ENCODE measurements at regions not wholly inside any gene's neighbourhood (a gene's known extent, or its start where the extent isn't known, plus 50 kb on each side); places are given as distances from the start of the nearest gene placed in this dataset.

GRCh38 chr4:34723605-34724004, 1520.7 kb downstream of the ARAP2 start:
- POLR2A ChIA-PET = no interaction called here
- H3K36me3 ChIP-seq (ENCODE audit: control insufficient read depth in 1 of 2, insufficient read depth in 2 of 2, low read length in 2 of 2) = no peaks in the 10 kb centered on the region
- no peaks in the 10 kb centered on the region for H3K4me1 ChIP-seq (ENCODE audit: control insufficient read depth in 1 of 2, insufficient read depth in 2 of 2, low read length in 2 of 2)
- H3K27me3 ChIP-seq (ENCODE audit: insufficient read depth, low read length) = no peaks in the 10 kb centered on the region
- no peaks in the 10 kb centered on the region for H3K9me2 ChIP-seq (ENCODE audit: insufficient read depth)
- no peak overlapping the region for H3K9ac ChIP-seq (ENCODE audit: low read length)
- no peak overlapping the region for H3K27ac ChIP-seq (ENCODE audit: low read depth, low read length)
- no peaks in the 10 kb centered on the region for H3K79me2 ChIP-seq (ENCODE audit: insufficient read depth, low read length)
- DNase-seq (ENCODE audit: low read depth, low spot score) = no peak
- H3K4me3 ChIP-seq (replicated peaks in 1 of 2; ENCODE audit: low read depth in 1 of 2, low read length in 2 of 2) = no peak overlapping the region
- CTCF ChIA-PET = no interaction called here
- RAD21 ChIA-PET (ENCODE audit: low non-redundant PET in 1 of 2, low total read pairs in 2 of 2, uncharacterized antibody in 2 of 2, unreplicated experiment in 2 of 2) = no interaction called here
- H4K20me1 ChIP-seq (ENCODE audit: insufficient read depth) = no peaks in the 10 kb centered on the region
- H3K4me2 ChIP-seq (ENCODE audit: low read length) = no peak overlapping the region
- no peak overlapping the region for H2AFZ ChIP-seq (ENCODE audit: low read depth, low read length, poor library complexity, severe bottlenecking)
- ATAC-seq = no peak
- no peak for TF ChIP-seq ELF1 (IDR thresholded peaks at IDR 0.05; ENCODE audit: borderline replicate concordance, low read depth)
- no peak for TF ChIP-seq JUND (IDR thresholded peaks at IDR 0.05)
- TF ChIP-seq CBX3 (IDR thresholded peaks at IDR 0.05; ENCODE audit: low read depth) = no peak
- H3K9me3 ChIP-seq (ENCODE audit: control insufficient read depth in 1 of 2, insufficient read depth in 1 of 2, low read depth in 1 of 2, low read length in 2 of 2) = no peaks in the 10 kb centered on the region
- BruUV-seq (replicated peaks) = no TSS peak
- intact Hi-C loops (cut with micrococcal nuclease) = no loop called here

- H3K36me3 ChIP-seq (ENCODE audit: control insufficient read depth in 1 of 2, insufficient read depth in 2 of 2, low read length in 2 of 2) = no peaks in the 10 kb centered on the region
- no TSS peak for BruUV-seq (replicated peaks)
- POLR2A ChIA-PET = no interaction called here
- ATAC-seq = no peak
- no peak overlapping the region for H3K4me2 ChIP-seq (ENCODE audit: low read length)
- no peaks in the 10 kb centered on the region for H3K27me3 ChIP-seq (ENCODE audit: insufficient read depth, low read length)
- RAD21 ChIA-PET (ENCODE audit: low non-redundant PET in 1 of 2, low total read pairs in 2 of 2, uncharacterized antibody in 2 of 2, unreplicated experiment in 2 of 2) = no interaction called here
- no peak overlapping the region for H3K4me3 ChIP-seq (replicated peaks in 1 of 2; ENCODE audit: low read depth in 1 of 2, low read length in 2 of 2)
- no peak overlapping the region for H2AFZ ChIP-seq (ENCODE audit: low read depth, low read length, poor library complexity, severe bottlenecking)
- no peaks in the 10 kb centered on the region for H4K20me1 ChIP-seq (ENCODE audit: insufficient read depth)
- TF ChIP-seq MAX (IDR thresholded peaks at IDR 0.05) = no peak
- no peaks in the 10 kb centered on the region for H3K4me1 ChIP-seq (ENCODE audit: control insufficient read depth in 1 of 2, insufficient read depth in 2 of 2, low read length in 2 of 2)
- no peaks in the 10 kb centered on the region for H3K79me2 ChIP-seq (ENCODE audit: insufficient read depth, low read length)
- H3K9me2 ChIP-seq (ENCODE audit: insufficient read depth) = no peaks in the 10 kb centered on the region
- no peak for DNase-seq (ENCODE audit: low read depth, low spot score)
- no peak overlapping the region for H3K9ac ChIP-seq (ENCODE audit: low read length)
- H3K9me3 ChIP-seq (ENCODE audit: control insufficient read depth in 1 of 2, insufficient read depth in 1 of 2, low read depth in 1 of 2, low read length in 2 of 2) = no peaks in the 10 kb centered on the region
- intact Hi-C loops (cut with micrococcal nuclease) = no loop called here
- CTCF ChIA-PET = no interaction called here
- H3K27ac ChIP-seq (ENCODE audit: low read depth, low read length) = no peak overlapping the region
Observed at GRCh38 chr4:34724491-34724890, 1519.8 kb downstream of the ARAP2 start.

GRCh38 chr4:34731070-34731469, 1513.2 kb downstream of the ARAP2 start:
- Histone ChIP-seq H3K27ac (ENCODE audit: low read depth, low read length) (no peak overlapping the region), H3K27me3 (ENCODE audit: insufficient read depth, low read length) (no peaks in the 10 kb centered on the region), H4K20me1 (ENCODE audit: insufficient read depth) (no peaks in the 10 kb centered on the region), H3K9me2 (ENCODE audit: insufficient read depth) (no peaks in the 10 kb centered on the region), H3K4me2 (ENCODE audit: low read length) (no peak overlapping the region), H3K9ac (ENCODE audit: low read length) (no peak overlapping the region), H3K9me3 (ENCODE audit: control insufficient read depth in 1 of 2, insufficient read depth in 1 of 2, low read depth in 1 of 2, low read length in 2 of 2) (no peaks in the 10 kb centered on the region), H3K79me2 (ENCODE audit: insufficient read depth, low read length) (no peaks in the 10 kb centered on the region), H2AFZ (ENCODE audit: low read depth, low read length, poor library complexity, severe bottlenecking) (no peak overlapping the region), H3K4me1 (ENCODE audit: control insufficient read depth in 1 of 2, insufficient read depth in 2 of 2, low read length in 2 of 2) (no peaks in the 10 kb centered on the region), H3K4me3 (replicated peaks in 1 of 2; ENCODE audit: low read depth in 1 of 2, low read length in 2 of 2) (no peak overlapping the region), H3K36me3 (ENCODE audit: control insufficient read depth in 1 of 2, insufficient read depth in 2 of 2, low read length in 2 of 2) (no peaks in the 10 kb centered on the region)
- ATAC-seq (no peak), DNase-seq (ENCODE audit: low read depth, low spot score) (no peak)
- ChIA-PET CTCF (no interaction called here), RAD21 (ENCODE audit: low non-redundant PET in 1 of 2, low total read pairs in 2 of 2, uncharacterized antibody in 2 of 2, unreplicated experiment in 2 of 2) (no interaction called here), POLR2A (no interaction called here)
- no TSS peak for BruUV-seq (replicated peaks)
- TF ChIP-seq ZFX (IDR thresholded peaks at IDR 0.05) (no peak), ZBTB33 (IDR thresholded peaks at IDR 0.05; ENCODE audit: extremely low read depth, insufficient replicate concordance, low read length) (no peak), EZH2phosphoT487 (IDR thresholded peaks at IDR 0.05; ENCODE audit: borderline replicate concordance) (no peak), CTCF (IDR thresholded peaks at IDR 0.05 in 2 of 3, conservative IDR thresholded peaks at IDR 0.05 in 1 of 3; ENCODE audit: borderline replicate concordance in 1 of 3, insufficient read depth in 1 of 3, low read depth in 2 of 3, low read length in 2 of 3) (no peak), JUND (IDR thresholded peaks at IDR 0.05) (no peak)
- intact Hi-C loops (cut with micrococcal nuclease) = no loop called here

All from HCT116 (cell line).